GM12874 (cell line): ENCODE measurements at regions not wholly inside any gene's neighbourhood (a gene's known extent, or its start where the extent isn't known, plus 50 kb on each side); places are given as distances from the start of the nearest gene placed in this dataset.

ENCODE experiments used
- TF ChIP-seq, protein P1 (sequence below): IDR thresholded peaks from 2 replicates; pipeline ENCODE4 v1.5.1; 2011; ENCODE audit warnings: low read depth, mild to moderate bottlenecking, control low read depth, low read length, moderate library complexity; ENCODE audit not compliant: insufficient read depth

DNA sequence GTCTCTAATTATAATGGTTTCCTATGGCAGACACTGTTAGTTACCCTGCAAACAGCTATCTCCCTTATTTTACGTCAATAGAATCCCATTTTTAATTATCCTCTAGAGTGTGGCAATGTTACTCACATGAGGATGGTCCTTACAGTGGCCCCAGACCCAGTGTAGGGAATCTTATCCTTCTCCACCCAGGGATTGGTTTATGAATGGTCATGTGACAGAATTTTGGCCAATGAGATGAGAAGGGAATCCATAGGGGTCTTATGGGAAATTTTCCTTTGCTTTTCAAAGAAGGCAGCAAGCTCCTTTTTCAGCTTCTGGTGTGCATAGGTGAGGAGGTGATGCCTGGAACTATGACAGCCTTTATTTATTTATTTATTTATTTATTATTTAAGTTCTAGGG is 59.0 kb upstream of the HUNK start:
- TF ChIP-seq, protein P1, sequence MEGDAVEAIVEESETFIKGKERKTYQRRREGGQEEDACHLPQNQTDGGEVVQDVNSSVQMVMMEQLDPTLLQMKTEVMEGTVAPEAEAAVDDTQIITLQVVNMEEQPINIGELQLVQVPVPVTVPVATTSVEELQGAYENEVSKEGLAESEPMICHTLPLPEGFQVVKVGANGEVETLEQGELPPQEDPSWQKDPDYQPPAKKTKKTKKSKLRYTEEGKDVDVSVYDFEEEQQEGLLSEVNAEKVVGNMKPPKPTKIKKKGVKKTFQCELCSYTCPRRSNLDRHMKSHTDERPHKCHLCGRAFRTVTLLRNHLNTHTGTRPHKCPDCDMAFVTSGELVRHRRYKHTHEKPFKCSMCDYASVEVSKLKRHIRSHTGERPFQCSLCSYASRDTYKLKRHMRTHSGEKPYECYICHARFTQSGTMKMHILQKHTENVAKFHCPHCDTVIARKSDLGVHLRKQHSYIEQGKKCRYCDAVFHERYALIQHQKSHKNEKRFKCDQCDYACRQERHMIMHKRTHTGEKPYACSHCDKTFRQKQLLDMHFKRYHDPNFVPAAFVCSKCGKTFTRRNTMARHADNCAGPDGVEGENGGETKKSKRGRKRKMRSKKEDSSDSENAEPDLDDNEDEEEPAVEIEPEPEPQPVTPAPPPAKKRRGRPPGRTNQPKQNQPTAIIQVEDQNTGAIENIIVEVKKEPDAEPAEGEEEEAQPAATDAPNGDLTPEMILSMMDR = no peak

DNA sequence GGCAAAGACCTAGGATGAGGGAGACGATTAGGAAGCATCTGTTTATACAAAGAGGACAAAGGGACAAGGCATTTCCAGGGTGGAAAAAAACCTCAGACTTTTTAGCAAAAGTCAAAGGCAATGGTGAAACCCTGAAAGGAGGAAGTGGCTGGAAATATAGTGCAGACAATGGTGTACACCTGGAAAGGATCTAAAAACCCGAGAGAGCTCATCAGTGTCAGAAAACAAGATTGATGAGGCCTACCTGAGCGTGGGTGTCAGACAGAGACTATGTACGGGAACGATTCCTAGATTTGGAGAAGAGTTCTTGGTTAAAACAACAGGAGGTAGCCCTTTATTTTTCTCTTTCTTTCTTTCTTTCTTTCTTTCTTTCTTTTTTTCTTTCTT is 68.8 kb upstream of the HUNK start:
- TF ChIP-seq, protein P1 = no peak

DNA sequence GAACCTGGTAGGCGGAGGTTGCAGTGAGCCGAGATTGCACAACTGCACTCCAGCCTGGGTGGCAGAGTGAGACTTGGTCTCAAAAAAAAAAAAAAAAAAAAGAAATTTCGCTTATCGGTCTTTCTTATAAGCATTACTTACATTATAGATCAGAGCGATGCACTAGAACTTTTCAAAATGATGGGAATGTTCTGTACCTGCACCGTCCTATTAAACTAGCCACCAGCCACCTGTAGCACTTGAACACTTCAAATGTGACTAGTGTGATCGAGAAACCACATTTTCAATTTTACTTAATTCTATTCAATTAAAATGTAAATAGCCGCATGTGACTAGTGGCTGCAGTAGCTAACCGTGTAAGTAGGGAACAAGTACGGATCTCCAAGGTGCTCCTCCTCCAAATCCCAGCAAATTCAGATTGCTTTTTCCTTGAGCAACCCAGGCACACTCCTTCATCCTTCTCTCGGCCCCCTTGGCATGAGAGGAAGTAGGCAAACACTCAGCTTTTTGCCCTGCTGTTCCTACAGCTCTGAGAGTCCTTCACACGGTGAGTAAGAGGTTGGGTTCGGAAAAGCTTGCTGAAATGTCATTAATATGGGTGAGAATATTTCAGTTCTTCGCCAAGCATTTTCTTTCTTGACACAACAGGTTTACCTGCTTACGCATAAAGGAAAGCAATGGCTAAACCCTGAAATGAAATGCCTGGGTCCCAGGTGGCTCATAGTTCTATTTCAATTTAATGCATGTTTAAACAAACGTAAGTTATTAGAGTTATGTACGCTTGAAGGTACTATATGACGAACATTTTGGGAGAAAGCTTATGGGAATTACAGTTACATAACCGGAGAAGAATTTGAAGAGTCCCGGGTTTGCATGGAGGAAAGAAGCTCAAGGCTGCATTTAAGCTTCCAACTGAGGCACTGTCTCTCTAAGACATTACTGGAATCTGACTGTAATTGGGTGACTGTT is 69.5 kb upstream of the HUNK start:
- TF ChIP-seq, protein P1 = no peak

DNA sequence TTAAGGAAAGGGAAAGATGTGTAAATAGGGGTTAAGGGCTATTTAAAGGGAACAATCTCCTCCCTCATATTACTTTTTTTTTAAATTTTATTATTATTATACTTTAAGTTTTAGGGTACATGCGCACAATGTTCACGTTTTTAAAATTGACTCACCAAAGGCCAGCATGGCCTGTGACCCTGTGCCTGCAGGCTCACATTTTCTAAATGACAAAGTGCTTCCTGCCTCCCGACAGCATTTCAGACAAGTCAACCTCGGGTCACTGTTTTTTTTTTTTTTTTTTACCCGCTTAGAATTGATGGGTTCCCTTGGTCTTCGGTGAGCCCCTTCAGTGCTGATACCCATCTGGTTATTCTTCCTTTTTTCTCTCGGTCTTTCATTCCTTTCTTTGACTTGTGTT is 70.4 kb upstream of the SCAF4 start:
- TF ChIP-seq, protein P1 = no peak

DNA sequence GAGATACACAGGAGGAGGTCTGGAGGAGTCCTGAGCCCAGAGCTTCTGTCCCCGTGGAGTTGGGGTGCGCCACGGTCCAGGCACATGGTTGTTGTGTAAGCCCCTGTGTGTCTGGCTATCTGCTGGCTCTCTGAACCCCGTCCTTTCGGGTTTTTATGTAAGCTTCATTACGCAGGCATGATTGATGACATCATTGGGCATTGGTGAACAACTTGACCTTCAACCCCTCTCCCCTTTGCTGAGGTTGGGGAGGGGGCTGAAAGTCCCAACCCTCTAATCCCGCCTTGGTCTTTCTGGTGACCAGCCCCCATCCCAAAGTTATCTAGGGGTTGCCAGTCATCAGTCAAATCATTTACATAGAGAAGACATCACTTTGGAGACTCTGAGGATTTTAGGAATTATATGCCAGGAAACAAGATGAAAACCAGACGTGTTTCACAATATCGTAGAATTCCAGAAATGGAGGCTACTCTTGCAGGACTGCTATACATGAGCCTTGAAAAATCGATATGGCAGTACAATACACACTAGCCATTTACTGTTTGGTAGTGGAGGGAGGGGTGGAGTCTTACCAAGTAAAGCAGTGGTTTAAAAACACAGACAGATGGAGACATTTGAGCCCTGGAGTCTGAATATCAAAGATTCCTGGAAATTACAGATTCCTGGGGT is 69.8 kb upstream of the SCAF4 start:
- TF ChIP-seq, protein P1 = no peak

DNA sequence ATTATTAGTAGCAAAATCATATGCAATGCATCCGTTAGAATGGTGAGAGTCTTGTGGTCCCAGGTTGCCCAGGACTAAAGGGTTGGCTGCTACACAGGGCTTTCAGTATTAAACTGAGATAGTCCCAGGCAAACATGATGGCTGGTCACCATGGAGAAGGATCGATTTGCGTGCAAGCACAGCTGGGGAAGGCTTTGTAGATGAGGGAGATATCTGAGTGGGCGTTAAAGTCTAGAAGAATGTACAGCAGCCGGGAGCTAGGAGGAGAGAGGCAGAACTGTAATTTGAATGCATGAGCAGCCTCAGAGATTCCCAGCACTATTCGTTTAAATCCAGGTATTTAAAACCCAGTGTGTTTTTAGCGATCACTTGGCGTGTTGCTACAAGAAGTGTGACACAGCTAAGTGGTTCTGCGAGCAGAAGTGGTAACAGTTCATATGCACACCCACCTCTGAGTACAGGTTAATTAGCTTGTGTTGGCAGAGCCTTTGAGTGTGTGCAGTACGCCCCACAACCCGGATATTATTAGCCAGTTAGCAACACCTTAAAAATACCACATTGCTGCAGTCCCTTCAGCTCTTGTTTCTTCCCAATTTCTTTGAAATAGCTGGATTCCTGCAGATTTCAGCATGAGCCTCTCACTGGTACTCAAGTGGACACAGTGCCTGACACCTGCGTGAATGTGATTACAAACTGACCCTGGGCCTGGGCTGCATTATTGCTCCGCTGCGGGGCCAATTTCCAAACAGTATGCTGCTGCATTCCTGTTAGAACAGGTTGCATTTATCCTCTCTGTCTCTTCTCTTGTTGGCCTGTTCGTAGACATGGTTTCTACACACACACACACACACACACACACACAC is 67.2 kb upstream of the SCAF4 start:
- TF ChIP-seq, protein P1 = no peak

DNA sequence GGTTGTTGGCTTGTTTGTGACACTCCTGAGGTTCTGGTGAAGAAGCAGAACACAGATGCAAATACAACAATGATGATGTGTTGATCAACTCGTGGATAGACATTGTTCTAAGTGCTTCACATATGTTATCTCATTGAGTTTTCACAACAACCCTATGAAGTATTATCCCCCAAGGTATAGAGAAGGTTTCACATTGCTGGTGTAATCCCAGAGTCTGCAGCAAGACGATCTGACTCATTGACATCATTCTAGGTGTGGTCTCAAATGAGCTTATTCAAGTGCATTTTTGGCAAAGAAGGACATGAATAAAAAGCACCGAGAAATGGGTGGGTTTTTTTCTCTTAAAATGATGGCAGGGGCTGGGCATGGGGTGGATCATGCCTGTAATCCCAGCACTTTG is 64.1 kb upstream of the SCAF4 start:
- TF ChIP-seq, protein P1 = no peak
